H1 (cell line): ENCODE measurements at regions not wholly inside any gene's neighbourhood (a gene's known extent, or its start where the extent isn't known, plus 50 kb on each side); places are given as distances from the start of the nearest gene placed in this dataset.

ENCODE experiments used
- BACH1 ChIP-seq: IDR thresholded peaks from 2 replicates; pipeline ENCODE4 v1.6.1; 2012; ENCODE audit warnings: low read length, improper control_type of control experiment
- POLR2A ChIP-seq, 2 experiments: IDR thresholded peaks; 1 replicate in 1 of 2; 2 replicates in 1 of 2; pipeline ENCODE4 v1.6.1; 2011; ENCODE audit warnings: low read depth in 2 of 2, low read length in 2 of 2, mild to moderate bottlenecking in 2 of 2; ENCODE audit errors: control extremely low read depth in 1 of 2
- YY1 ChIP-seq: IDR thresholded peaks from 2 replicates; pipeline ENCODE4 v1.6.1; 2011; ENCODE audit warnings: low read depth, mild to moderate bottlenecking, low read length

GRCh38 chr22:49446145-49446758, 381.4 kb downstream of the BRD1 start:
- TF ChIP-seq POLR2A (IDR thresholded peaks at IDR 0.05; ENCODE audit: control extremely low read depth in 1 of 2, low read depth in 2 of 2, low read length in 2 of 2), result no peak
- no peak for TF ChIP-seq BACH1
- no peak for TF ChIP-seq YY1
